NB4 (cell line): ENCODE measurements at regions not wholly inside any gene's neighbourhood (a gene's known extent, or its start where the extent isn't known, plus 50 kb on each side); places are given as distances from the start of the nearest gene placed in this dataset.

Experiments used
- POLR2A ChIP-seq: IDR thresholded peaks from 2 replicates; pipeline ENCODE4 v1.6.1; 2011; ENCODE audit warnings: mild to moderate bottlenecking; ENCODE audit not compliant: insufficient read length; ENCODE audit errors: extremely low read depth
- TF ChIP-seq, protein P1 (sequence below): IDR thresholded peaks from one replicate; pipeline ENCODE4 v1.5.1; 2012; ENCODE audit warnings: low read depth, low read length
- TF ChIP-seq, protein P2 (sequence below): IDR thresholded peaks from 2 replicates; pipeline ENCODE4 v1.6.1; 2011; ENCODE audit warnings: low read depth, low read length

DNA sequence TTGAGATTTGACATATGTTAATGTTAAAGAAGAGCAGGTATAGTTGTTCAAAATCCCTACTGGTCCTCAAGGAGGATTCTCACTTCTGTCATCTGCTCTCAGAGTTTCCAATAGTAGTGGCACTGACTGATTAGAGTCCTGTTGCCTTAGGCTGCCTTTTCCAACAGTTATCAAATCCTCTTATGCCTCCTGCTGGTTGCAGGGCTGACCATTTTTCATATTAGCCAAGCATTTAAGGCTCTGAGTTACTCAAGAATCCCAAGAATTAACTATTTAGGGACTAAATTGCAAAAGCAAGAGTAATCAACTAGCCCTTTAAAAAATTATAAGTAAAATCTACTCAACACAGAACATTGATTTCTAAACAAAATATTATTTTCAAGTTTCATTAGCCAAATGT, 212.0 kb upstream of the CHORDC1 start:
- TF ChIP-seq, protein P1, sequence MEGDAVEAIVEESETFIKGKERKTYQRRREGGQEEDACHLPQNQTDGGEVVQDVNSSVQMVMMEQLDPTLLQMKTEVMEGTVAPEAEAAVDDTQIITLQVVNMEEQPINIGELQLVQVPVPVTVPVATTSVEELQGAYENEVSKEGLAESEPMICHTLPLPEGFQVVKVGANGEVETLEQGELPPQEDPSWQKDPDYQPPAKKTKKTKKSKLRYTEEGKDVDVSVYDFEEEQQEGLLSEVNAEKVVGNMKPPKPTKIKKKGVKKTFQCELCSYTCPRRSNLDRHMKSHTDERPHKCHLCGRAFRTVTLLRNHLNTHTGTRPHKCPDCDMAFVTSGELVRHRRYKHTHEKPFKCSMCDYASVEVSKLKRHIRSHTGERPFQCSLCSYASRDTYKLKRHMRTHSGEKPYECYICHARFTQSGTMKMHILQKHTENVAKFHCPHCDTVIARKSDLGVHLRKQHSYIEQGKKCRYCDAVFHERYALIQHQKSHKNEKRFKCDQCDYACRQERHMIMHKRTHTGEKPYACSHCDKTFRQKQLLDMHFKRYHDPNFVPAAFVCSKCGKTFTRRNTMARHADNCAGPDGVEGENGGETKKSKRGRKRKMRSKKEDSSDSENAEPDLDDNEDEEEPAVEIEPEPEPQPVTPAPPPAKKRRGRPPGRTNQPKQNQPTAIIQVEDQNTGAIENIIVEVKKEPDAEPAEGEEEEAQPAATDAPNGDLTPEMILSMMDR = no peak
- TF ChIP-seq POLR2A = no peak
- TF ChIP-seq, protein P2, sequence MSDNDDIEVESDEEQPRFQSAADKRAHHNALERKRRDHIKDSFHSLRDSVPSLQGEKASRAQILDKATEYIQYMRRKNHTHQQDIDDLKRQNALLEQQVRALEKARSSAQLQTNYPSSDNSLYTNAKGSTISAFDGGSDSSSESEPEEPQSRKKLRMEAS = no peak
